ENCODE measurements at regions not wholly inside any gene's neighbourhood (a gene's known extent, or its start where the extent isn't known, plus 50 kb on each side); places are given as distances from the start of the nearest gene placed in this dataset.
A peak's percentile ranks its signal among the peaks of the same experiment; 100 is the strongest.

DNA sequence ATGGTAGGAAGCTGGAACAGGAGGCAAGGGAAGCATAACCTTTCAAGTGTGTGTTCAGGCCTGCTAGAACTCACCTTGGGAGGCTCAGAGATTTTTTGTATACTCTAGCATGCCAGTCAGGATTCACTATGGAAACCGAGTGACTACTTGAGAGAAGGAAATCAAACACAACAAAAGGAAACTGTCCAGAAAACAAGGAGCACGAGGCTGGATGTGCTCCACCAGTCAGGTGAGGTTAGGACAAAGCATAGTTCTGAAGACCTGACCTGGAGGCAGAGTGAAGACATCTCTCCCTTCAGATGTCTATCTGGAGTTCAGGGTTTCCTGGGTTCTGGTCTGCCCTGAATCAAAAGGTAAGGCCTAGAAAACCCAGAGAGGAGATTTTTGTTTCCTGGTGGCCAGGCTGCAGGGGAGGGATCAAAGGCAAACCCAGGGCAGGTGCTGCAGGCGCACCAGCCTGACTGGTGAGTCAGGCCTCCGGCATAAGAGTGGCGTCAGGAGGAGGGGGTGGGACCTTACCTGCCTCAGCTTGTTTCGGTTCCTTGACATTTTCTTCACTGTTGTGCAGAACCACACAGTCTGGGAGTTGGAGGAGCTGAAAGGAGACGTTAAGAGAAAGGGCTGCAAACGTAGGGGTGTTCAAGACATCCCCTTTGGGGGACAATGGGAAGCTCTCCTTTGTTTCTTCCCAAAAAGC lies 52.2 kb upstream of the OSBPL11 start:
- TF ChIP-seq, protein P1, sequence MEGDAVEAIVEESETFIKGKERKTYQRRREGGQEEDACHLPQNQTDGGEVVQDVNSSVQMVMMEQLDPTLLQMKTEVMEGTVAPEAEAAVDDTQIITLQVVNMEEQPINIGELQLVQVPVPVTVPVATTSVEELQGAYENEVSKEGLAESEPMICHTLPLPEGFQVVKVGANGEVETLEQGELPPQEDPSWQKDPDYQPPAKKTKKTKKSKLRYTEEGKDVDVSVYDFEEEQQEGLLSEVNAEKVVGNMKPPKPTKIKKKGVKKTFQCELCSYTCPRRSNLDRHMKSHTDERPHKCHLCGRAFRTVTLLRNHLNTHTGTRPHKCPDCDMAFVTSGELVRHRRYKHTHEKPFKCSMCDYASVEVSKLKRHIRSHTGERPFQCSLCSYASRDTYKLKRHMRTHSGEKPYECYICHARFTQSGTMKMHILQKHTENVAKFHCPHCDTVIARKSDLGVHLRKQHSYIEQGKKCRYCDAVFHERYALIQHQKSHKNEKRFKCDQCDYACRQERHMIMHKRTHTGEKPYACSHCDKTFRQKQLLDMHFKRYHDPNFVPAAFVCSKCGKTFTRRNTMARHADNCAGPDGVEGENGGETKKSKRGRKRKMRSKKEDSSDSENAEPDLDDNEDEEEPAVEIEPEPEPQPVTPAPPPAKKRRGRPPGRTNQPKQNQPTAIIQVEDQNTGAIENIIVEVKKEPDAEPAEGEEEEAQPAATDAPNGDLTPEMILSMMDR (IDR thresholded peaks at IDR 0.05): no peak
- TF ChIP-seq POLR2A (IDR thresholded peaks at IDR 0.05): peak; percentile 15

Data from right lobe of liver (tissue), 4 donors.